HG02759 (cell line): ENCODE measurements at regions not wholly inside any gene's neighbourhood (a gene's known extent, or its start where the extent isn't known, plus 50 kb on each side); places are given as distances from the start of the nearest gene placed in this dataset.
"Not testable (repeated sequence)": the region's sequence is repeated elsewhere in the genome, so short reads cannot be mapped to it uniquely, and the experiment has no call there.

Source experiments
- ATAC-seq: cut with Tn5 transposase; IDR thresholded peaks from one replicate; pipeline ENCODE4 v1.9.1; 2021; ENCODE audit warnings: mild to moderate bottlenecking, moderate library complexity; ENCODE audit not compliant: unreplicated experiment

DNA sequence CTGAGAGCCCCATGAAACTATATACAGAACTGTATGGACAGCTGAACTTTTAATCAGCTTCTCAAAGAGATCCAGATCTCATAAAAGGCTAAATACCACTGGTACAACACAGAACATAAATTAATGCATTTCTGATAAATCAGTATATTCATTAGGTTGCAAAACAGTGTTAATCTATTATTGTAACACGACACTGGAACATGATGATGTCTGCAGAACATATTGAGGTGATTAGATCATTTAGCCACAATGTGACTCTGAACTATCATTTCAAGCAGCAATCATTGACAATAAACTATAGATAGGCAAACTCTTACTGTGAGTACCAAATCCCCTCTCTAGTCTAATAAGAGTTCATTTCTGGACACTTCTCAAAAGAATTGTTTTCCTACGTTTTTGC, 50.3 kb downstream of the GASK1B start:
- no peak for ATAC-seq

DNA sequence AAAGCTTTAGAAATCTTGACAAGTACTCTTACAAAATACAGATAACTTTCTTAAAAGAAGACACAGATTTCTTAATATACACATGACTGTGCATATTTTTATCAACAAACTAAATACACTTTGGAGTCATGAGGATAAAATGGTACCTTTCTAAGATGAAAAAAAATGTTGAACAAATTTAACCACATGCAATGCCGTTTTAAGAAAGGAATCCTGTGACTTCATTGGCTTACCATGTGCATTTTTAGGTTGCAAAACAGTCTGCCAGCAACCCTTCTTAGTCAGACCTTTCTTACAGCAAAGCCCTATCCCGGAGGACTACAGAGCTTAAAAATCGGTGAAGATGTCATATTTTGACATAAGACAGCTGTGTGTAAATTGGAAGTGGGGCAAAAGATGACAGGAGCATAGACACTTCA, 51.7 kb downstream of the GASK1B start:
- ATAC-seq, result no peak

DNA sequence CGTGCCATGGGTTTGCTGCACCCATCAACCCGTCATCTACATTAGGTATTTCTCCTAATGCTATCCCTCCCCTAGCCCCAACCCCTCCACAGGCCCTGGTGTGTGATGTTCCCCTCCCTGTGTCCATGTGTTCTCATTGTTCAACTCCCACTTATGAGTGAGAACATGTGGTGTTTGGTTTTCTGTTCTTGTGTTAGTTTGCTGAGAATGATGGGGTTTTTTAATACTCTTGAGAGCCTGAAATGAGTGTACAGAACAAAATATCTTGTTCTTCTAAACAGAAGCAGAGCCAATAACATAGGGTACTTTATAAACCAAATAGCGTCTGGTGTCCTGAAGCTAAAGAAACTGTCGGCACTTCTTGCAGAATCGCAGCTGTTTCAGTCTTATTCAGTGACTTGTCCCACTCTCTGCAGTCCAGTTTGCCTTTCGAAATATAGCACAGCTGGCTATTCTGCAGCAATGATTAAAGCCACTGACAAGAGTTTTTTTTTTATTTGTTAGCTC, 52.1 kb downstream of the GASK1B start:
- ATAC-seq, result not testable (repeated sequence)

DNA sequence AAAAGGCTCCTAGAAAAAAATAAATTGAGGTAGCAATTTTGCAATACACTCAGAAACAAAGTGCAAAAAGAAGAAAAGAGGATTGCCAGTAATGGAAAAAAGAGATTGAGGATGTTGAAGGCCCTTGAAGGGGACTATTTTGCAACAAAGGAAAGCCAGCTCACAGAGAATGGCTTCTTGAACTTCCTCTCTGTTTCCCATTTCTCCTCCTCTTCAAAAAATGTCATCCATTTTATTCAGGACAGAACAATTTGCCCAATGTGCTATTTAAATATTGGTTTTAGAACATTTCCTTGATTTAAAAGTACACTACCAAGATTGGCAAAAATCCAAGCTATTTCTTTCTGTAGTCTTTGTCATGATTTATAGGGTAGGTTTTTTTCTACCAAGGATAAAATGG, 60.2 kb downstream of the GASK1B start:
- ATAC-seq, result no peak

DNA sequence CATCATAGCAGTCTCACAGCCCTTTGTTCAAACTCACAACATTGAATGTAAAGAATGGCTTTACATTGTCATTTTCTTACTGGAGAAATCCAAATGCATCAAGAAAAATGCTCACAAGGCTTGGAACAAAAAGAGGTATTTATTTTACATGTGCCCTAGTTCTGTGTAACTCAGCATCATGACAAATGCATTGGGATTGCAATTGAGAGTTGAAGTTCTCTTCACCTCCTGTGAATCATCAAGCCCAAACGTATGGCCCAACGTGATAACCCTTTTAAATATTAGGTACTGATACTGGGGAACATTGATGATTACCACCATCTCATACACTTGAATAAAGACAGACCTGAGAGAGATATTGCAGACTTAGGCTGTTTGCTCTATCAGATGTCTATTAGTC, 61.6 kb downstream of the GASK1B start:
- ATAC-seq, result no peak

DNA sequence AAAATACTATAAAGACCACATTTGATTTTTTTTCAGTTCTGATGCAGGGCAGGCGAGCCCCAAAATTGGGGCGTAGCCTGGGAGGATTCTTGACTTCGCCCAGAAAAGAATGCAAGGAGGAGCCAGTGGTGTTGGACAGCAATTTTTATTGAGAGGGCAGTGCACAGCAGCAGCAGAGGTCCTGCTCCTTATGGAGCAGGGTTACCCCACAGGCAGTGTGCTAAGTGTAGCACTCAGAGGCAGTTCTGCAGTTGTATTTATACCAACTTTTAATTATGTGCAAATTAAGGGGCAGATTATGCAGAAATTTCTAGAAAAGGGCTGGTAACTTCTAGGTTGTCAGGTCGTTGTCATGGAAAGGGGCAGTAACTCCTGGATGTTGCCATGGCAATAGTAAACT, 69.9 kb downstream of the GASK1B start:
- no peak for ATAC-seq

DNA sequence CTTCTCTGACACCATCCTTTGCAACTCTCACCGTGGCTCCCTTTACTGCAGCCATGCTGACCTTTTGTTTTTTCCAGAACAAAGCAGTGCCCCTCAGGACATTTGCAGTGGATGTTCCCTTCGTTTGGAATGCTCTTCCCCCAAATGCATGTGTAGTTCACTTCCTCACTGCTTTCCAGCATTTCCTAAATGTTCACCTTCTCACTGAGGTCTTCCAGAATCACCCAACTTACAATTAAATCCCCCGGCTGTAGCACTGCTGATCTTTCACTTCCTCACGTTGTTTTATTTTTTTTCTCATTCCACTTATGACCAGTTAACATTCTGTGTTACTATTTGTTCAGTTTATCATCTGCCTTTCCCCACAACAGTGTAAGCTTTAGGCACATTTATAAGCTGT, 73.1 kb downstream of the GASK1B start:
- ATAC-seq, result no peak

DNA sequence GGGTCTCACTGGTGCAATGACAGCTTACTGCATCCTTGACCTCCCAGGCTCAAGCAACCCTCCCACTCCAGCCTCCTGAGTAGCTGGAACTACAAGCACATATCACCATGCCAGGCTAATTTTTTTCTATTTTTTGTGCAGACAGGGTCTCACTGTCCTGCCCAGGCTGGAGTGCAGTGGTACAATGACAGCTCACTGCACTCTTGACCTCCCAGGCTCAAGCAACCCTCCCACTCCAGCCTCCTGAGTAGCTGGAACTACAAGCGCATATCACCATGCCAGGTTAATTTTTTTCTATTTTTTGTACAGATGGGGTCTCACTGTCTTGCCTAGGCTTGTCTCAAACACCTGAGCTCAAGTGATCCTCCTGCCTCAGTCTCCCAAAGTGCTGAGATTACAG, 74.0 kb downstream of the GASK1B start:
- ATAC-seq, result no peak

DNA sequence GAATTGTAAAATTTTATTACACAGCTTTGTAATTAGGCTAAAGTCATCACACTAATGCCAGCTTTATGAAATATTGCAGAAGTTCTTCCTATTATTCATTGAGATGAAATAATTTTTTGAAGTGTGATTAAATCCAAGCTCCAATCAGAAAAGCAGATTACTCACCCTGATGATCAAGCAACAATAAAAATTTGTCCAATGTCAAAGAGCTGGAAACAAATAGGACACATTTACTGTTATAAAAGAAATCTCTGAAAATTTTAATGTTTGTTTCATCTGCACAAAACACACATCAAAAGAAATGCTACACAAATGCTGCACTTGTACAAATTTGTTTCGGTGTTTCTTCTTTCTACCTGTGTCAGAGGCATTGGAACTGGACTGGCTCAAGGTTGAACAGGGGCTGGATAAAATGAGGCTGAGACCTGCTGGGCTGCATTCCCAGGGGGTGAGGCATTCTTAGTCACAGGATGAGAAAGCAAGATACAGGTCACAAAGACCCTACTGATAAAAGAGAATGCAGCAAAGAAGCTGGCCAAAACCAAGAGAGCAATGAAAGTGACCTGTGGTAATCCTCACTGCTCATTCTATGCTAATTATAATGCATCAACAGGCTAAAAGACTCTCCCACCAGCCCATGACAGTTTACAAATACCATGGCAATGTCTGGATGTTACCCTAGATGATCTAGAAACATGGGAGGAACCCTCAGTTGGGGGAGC, 78.3 kb downstream of the GASK1B start:
- ATAC-seq, result no peak

DNA sequence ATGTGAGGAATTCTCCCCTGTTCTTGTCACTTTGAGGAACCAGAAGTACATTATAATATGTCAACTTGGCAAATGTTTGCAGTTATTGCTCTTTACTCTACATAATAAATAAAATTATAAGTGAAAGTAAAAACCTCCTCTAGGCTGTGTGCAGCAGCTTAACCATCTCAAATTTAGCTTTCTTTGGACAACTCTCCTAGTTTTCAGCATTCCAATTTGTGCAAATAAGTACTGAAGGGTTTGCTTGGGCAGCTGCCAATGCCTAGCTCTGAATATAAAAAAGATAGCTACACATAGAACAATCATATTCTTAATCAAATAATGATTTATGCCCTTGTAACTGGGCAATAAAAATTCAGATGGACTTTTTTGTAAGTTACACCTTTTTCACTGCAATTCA, 82.5 kb downstream of the GASK1B start:
- no peak for ATAC-seq

DNA sequence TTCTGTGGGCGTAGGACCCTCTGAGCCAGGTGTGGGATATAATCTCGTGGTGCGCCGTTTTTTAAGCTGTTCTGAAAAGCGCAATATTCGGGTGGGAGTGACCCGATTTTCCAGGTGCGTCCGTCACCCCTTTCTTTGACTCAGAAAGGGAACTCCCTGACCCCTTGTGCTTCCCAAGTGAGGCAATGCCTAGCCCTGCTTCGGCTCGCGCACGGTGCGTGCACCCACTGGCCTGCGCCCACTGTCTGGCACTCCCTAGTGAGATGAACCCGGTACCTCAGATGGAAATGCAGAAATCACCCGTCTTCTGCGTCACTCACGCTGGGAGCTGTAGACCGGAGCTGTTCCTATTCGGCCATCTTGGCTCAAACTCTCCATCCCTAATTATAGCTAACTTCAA, 82.9 kb downstream of the GASK1B start:
- not testable (repeated sequence) for ATAC-seq

DNA sequence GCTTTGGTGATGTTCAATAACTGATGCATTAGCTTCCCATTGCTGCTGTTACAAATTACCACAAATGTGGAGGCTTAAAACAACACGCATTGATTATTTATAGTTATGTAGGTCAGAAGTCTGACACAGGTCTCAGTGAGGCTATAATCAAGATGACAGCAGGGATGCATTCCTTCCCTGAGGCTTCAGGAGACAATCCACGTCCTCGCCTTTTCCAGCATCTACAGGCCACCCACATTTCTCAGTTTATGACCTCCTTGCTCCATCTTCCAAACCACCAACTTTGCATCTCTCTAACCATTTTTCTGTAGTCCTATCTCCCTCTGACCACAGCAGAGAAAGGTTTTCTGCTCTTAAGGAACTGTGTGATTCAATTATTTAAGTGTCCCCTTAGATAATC, 92.5 kb downstream of the GASK1B start:
- ATAC-seq, result no peak

DNA sequence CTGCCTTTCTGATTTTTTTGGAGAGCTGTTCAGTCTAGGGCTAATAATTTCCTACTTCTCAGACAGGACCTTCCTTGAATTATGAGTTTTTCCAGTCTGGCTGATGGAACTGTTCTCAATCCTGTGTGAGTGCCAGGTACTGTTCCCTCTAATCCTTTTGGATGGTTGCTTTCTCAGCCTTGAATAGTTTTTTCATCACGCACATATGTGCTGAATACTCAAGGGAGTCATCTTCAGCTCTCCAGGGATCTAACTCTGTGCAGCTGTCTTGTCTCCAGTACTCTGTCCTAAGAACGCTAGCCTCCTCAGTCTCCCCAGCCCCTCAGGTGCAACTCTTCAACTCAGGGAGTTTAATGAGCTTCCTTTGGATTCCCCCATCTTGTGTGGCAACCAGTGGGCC, 93.2 kb downstream of the GASK1B start:
- no peak for ATAC-seq

DNA sequence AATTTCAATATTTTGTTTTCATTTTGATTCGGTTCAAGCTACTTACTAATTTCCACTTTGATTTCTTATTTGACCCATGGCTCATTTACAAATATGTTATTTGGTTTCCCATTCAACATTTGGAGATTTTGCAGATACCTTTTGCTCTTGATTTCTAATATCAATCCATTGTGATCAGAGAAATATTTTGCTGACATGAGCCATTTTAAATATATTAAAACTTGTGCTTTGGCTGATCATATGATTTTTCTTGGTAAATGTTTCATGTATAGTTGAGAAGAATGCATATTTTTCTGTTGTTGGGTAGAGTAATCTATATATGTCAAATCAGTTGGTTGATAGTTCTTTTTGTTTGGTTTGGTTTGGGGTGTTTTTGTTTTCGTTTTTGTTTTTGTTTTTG, 95.0 kb downstream of the GASK1B start:
- ATAC-seq, result no peak

DNA sequence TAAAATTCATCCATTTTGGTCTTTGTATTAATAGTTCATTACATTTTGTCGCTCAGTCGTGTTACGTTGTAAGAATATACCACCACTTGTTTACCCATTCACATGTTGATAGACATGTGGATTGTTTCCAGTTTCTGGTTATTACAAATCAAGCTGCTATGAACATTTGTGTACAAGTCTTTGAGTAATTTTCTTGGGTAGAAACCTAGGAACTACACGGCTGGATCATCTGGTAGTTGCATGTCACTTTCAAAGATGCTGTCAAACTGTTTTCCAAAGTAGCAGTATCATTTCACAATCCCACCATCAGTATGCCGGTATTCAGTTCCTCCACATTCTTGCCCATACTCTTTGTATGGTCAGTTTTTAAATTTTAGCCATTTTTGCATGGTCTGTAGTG, 98.0 kb downstream of the GASK1B start:
- no peak for ATAC-seq

DNA sequence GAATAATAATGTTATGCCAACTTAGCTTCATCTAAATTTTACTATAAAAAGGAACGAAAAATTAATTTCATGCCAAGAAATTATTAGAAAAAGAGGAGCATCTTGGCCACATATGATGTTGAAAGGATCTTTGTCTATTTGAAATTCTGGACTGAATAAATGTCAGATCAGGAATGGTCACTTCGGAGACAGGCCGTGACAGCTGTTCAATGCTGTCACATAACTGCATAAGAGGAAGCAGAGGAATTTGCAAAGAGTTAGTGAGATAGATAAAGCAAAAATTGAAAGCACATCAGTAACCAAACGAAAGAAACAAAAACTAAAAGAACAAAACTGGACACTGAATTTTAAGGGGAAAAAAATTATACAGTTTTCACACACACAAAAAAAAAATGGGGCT, 100.9 kb downstream of the GASK1B start:
- no peak for ATAC-seq

DNA sequence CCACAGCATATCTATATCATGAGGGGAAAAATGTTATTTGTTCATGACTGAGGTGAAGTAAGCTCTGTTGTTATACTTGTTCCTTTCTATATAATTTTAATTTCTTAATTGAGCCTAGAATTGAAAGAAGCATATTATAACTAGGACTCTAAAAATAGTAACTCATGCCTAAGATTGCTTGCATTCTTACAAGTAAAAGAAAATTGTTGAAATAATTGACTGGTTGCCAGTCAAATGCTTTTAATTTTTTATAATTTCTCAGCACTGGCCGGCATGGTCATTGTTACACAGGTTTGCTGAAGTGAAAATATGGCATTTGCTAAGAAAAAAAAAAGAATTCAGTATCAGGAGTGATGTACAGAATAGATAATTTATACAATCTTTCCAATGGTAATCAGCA, 104.8 kb downstream of the GASK1B start:
- no peak for ATAC-seq

DNA sequence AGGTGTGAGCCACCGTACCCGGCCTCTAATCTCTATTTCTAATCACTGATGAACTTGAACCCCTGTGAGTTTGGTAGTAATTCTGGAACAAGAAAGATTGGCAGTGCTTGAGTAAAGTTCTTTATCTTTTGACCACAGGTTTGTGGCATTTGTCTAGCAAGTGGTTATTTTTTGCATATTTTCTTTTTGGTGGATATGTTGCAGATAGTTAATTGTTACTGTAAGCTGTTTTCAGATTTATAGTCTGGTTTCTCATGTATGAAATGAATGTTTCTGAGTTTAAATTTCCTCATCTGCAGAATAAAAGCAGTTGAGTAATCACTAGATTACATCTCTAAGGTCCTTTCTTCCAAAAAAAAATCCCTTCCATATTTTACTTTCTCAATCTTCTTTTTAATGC, 105.2 kb downstream of the GASK1B start:
- ATAC-seq, result no peak

DNA sequence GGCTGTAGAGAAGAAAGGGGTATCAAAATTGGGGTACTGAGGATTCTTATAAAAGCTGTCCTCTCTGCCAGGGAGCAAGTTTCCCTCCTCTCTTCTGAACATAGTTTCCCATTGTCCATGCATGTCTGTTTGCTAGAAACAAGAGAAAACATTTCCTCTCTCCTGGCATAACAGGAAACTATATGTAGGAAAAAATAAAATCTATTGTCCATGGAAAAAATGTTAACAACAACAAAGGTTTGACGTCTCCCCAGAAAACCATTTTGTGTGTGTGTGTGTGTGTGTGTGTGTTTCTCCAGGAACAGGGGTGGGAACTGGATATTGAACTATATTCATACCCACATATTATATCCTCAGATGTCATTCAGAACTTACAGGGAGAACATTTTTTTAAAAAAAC, 107.2 kb downstream of the GASK1B start:
- ATAC-seq, result no peak

DNA sequence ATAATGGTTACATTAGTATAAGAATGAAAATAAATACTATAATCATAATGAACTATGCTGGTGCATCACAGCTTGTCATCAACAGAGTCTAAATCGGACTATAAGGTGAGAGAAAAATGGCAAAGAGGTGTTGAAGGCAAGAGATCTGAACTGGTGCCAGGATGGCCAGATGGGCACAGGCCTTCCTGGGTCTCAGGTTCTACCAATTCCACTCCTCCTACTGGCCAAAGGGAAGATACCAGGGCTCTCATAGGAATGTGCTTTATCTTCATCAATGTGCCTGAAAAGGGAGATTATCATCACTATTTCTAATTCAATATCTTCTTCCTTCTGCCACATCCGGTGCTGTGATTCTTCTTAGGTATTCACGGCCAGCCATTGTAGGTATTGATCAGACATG, 107.6 kb downstream of the GASK1B start:
- no peak for ATAC-seq

DNA sequence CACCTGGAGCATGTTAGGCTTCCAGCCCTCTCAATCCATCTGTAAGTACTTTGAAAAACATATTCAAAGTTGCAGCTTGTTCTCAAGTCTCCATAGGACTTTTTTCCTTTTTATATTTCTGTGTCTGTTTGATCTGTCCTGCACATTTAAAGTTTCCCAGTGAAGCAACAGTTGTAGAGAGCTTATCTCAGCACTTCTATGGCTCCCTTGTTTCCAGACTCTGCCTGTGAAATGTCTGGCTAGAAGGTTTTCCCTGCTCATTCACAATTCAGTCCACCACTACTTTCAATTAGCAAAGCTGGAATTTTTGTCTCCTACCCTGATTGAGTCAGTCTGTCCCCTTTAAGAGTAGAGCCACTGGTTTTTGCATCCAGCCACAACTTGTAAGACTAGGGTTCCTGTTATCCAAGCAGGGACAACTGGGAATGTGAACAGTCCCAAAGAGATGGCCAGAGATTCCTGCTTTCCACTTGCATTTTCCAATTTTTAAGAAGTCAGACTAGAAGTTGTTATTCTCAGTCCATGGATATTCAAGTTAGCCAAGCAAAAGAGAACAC, 116.1 kb downstream of the GASK1B start:
- no peak for ATAC-seq

DNA sequence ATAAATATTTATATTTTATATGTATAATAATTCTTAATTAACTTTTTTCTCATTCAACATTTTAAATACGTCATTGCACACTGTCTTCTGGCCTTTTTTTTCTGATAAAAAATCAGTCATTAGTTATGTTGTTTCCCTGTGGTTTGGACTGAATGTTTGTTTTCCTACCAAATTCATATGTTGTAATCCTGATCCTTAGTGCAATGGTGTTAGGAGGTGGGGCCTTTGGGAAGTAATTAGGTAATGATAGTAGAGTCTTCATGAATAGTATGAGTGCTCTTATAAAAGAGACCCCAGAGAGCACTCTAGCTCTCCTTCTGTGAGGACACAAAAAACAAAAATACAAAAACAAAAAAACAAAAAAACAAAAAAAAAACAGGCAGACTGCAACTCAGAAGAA, 117.2 kb downstream of the GASK1B start:
- ATAC-seq, result no peak

DNA sequence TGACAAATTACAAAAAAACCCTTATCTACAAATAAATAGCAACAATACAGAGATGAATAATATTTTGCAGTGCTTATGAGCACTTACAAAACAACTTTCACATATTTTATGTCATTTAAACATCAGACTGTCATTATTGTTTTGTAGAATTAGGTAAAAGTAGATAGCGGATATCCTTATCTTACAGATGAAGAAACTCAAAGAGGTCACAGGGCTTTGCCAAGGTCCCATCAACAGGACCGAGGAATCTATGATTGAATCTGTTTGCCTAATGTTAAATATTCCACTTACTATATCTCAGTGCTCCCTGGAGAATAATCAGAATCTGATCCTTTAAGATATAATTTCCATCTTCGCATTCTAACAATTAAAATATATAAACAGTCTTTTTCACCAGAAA, 119.0 kb downstream of the GASK1B start:
- ATAC-seq, result no peak
